ENCODE measurements at regions not wholly inside any gene's neighbourhood (a gene's known extent, or its start where the extent isn't known, plus 50 kb on each side); places are given as distances from the start of the nearest gene placed in this dataset.
"Not testable (repeated sequence)": the region's sequence is repeated elsewhere in the genome, so short reads cannot be mapped to it uniquely, and the experiment has no call there.

GRCh38 chr3:160099834-160100233, 111.2 kb downstream of the IL12A start:
- H3K4me3 Mint-ChIP-seq: no peak overlapping the region
- H3K36me3 Mint-ChIP-seq (ENCODE audit: low read depth): no peaks in the 10 kb centered on the region
- TF ChIP-seq CTCF (IDR thresholded peaks at IDR 0.05): no peak
- H3K27ac Mint-ChIP-seq: no peak overlapping the region
- no peaks in the 10 kb centered on the region for H3K9me3 Mint-ChIP-seq
- no peaks in the 10 kb centered on the region for H3K4me1 Mint-ChIP-seq (ENCODE audit: low read depth)
- peaks cover 10% of the 10 kb centered on the region; the same call in 1 of the 2 replicates for H3K27me3 Mint-ChIP-seq (ENCODE audit: insufficient read depth)
- no peak for DNase-seq

- H3K4me3 Mint-ChIP-seq: no peak overlapping the region
- DNase-seq: no peak
- no peaks in the 10 kb centered on the region for H3K36me3 Mint-ChIP-seq (ENCODE audit: low read depth)
- H3K27me3 Mint-ChIP-seq (ENCODE audit: insufficient read depth): peaks cover 10% of the 10 kb centered on the region; the same call in 1 of the 2 replicates
- no peak for TF ChIP-seq CTCF (IDR thresholded peaks at IDR 0.05)
- no peaks in the 10 kb centered on the region for H3K4me1 Mint-ChIP-seq (ENCODE audit: low read depth)
- no peak overlapping the region for H3K27ac Mint-ChIP-seq
- H3K9me3 Mint-ChIP-seq: no peaks in the 10 kb centered on the region
Observed at GRCh38 chr3:160100610-160101009, 112.0 kb downstream of the IL12A start.

- not testable (repeated sequence) for DNase-seq; H3K36me3 Mint-ChIP-seq (ENCODE audit: low read depth); H3K9me3 Mint-ChIP-seq; H3K27ac Mint-ChIP-seq; H3K4me1 Mint-ChIP-seq (ENCODE audit: low read depth); H3K4me3 Mint-ChIP-seq
- peaks cover 10% of the 10 kb centered on the region; the same call in 1 of the 2 replicates for H3K27me3 Mint-ChIP-seq (ENCODE audit: insufficient read depth)
Observed at GRCh38 chr3:160102001-160102400, 113.4 kb downstream of the IL12A start.

- H3K27ac Mint-ChIP-seq: no peak overlapping the region
- no peak overlapping the region for H3K4me3 Mint-ChIP-seq
- no peaks in the 10 kb centered on the region for H3K36me3 Mint-ChIP-seq (ENCODE audit: low read depth)
- H3K4me1 Mint-ChIP-seq (ENCODE audit: low read depth): 0 out of 2 replicates have a peak, but pooled peaks cover 8% of the 10 kb centered on the region
- no peak for TF ChIP-seq CTCF (IDR thresholded peaks at IDR 0.05)
- peaks cover 6% of the 10 kb centered on the region; the same call in 1 of the 2 replicates for H3K27me3 Mint-ChIP-seq (ENCODE audit: insufficient read depth)
- no peaks in the 10 kb centered on the region for H3K9me3 Mint-ChIP-seq
- no peak for DNase-seq
Observed at GRCh38 chr3:160103397-160103796, 114.8 kb downstream of the IL12A start.

- TF ChIP-seq CTCF (IDR thresholded peaks at IDR 0.05): no peak
- H3K27me3 Mint-ChIP-seq (ENCODE audit: insufficient read depth): peaks cover 6% of the 10 kb centered on the region; the same call in 1 of the 2 replicates
- no peaks in the 10 kb centered on the region for H3K36me3 Mint-ChIP-seq (ENCODE audit: low read depth)
- H3K4me3 Mint-ChIP-seq: no peak overlapping the region
- DNase-seq: no peak
- H3K4me1 Mint-ChIP-seq (ENCODE audit: low read depth): peaks cover 9% of the 10 kb centered on the region; the same call in 1 of the 2 replicates
- H3K9me3 Mint-ChIP-seq: no peaks in the 10 kb centered on the region
- H3K27ac Mint-ChIP-seq: no peak overlapping the region
Observed at GRCh38 chr3:160105907-160106584, 117.4 kb downstream of the IL12A start.

- peaks cover 12% of the 10 kb centered on the region for H3K4me1 Mint-ChIP-seq (ENCODE audit: low read depth)
- H3K4me3 Mint-ChIP-seq: no peak overlapping the region
- DNase-seq: no peak
- H3K36me3 Mint-ChIP-seq (ENCODE audit: low read depth): no peaks in the 10 kb centered on the region
- no peak for TF ChIP-seq CTCF (IDR thresholded peaks at IDR 0.05)
- no peaks in the 10 kb centered on the region for H3K27me3 Mint-ChIP-seq (ENCODE audit: insufficient read depth)
- no peak overlapping the region for H3K27ac Mint-ChIP-seq
- H3K9me3 Mint-ChIP-seq: no peaks in the 10 kb centered on the region
Observed at GRCh38 chr3:160106905-160107861, 118.0 kb upstream of the C3orf80 start.
